NCI-H524 treated with DMSO at 0.1 percent for 48 hours (cell line): ENCODE measurements at regions not wholly inside any gene's neighbourhood (a gene's known extent, or its start where the extent isn't known, plus 50 kb on each side); places are given as distances from the start of the nearest gene placed in this dataset.
"Not testable (repeated sequence)": the region's sequence is repeated elsewhere in the genome, so short reads cannot be mapped to it uniquely, and the experiment has no call there.

Source experiments
- DNase-seq: peaks from one replicate; lab custom pipeline; 2025; lab: John Stamatoyannopoulos, UW

DNA sequence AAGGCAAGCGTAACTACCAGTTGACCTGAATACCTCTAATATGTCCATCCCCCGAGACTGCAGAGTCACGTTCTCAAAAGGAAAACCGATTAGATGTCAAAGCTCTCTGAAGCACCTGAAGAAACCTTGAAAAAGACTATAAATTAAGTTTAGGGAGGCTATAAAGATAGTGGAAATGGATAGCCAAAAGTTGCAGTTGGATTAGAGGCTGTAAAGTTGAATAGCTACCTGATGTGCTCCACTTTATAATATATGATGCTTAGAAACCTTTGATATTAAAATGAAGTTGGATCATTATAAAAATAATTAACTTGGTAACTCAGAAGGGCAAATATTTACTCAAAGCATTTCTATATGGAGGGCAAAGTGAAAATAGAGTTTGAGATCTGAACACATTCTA is 506.6 kb upstream of the AGA start:
- no peak for DNase-seq

DNA sequence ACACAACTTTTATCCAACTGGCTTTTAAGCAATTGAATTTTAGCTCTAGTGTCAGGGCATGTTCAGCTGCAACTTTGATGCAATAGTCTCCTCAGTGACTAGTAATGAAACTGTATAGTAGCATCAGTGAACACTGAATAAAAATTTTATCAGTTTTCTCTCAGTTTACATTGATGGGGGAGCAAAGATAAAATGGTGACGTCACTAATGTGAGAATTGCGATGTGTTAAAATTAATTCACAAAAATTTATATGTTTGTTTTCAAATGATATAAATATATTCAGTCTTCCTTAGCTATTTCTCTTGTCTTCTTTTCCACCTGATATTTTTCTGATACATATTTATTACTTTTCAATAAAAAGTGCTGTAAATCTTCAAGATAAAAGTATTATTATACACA is 508.8 kb upstream of the AGA start:
- DNase-seq = no peak

DNA sequence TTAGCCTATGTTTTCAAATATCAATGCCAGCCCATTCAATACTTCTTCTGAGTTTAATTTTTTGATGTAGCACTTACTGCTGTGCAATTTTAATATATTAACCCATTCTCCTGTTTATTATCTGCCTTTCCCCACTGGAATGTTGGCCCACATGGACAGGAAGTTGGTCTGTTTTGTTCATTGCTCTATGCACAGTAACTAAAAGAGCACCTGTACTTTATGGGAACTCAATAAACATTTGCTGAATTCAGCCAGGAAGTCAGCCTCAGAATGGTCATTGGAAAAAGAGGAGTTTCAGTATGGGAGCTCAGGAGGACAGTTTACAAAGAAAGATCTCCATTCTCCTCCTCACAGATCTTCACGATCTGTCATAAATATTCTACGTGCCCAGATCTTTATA is 510.5 kb upstream of the AGA start:
- DNase-seq = no peak

DNA sequence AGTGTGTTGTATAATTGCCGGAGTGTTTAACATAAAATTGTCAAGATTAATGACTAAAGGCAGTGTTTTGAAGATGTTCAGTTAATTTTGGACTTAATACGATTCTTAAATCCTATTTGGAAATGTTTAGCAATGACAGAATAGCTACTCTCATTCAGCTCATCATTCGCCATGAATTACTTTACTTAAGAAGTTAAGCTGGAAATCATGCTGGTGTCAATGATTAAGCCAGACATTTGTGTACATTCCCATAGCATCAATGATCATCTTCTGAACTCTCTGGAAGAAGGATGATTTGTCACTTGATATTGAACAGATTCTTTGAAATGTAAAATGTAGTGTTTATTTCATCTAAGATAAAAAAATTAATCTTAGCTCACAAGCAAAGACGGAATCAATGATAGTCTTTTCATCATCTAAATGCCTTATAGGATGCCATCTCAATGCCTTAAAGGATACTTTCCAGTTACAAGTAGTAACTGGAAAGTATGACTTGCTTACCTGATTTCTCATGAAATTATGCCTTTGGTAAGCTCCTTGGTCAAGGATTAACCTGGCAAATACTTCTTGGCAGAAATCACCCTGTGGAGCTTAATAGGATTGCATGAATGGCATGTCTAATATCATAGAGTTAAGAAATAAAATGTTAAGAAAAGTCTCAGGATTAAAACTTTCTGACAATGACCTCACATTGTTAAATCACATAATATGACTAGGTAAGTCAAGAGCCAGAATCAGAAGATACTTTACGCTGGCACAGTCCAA is 515.5 kb upstream of the AGA start:
- no peak for DNase-seq

DNA sequence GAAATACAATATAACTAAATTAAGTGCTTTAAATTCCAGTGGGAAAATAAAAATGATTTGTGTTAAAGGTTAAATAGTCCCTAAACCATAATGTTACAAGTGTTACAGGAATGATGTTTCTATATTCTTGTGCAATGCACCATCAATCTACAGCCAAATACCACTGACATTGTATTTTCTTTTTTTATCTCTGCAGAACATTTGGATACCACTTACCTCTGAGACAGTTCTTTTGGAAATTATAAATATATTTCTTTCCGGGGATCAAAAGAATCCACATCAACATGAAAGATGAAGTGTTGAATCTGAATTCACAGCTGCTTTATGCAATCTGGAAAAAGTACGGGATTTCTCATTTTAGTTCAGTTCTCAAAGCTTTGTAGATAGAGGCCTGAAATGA is 518.3 kb upstream of the AGA start:
- DNase-seq = no peak

DNA sequence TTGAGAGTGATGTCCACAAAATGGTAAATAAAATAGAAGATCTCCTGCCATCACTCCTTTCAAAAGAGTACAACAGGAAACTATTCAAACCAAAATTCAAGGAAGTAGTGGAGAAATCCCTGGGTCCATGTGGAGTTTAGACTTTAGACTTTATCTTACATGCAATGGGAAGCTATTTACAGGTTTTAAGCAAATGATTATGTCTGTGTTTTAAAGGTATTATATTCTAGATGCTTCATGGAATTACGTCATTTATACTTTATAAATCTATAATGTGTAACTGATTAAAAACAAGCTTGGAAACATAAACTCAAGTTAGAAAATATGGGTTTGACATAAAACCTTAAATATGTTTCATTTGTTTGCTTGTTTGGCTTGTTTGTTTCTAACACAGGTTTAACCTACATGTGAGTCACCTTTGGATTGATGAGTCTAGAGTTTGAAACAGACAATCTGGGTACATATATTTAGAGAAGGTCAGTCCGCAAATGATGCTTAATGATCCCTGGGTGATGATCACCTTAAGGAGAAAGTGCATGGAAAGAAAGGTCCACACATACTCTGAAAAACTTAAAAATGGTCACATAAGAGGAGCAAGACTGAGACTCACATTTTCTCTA is 519.6 kb upstream of the AGA start:
- DNase-seq = no peak

DNA sequence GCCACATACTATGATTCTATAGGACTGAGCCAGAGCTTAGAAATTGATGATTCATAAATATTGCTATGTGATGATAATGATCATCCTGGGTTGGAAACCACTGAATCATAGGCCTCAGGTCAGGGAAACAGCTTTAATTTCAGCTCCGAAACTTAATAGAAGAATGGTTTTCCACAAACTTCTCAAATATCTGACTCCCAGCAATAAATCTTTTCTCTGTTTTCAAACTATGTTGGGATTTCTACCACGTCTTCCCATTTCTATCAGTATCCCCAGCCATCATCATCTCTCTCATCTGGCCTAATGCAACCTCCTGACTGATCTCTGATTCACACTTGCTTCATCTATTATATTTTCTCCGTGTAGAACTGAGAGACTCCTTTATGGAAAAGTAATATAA is 521.8 kb upstream of the AGA start:
- DNase-seq = no peak

DNA sequence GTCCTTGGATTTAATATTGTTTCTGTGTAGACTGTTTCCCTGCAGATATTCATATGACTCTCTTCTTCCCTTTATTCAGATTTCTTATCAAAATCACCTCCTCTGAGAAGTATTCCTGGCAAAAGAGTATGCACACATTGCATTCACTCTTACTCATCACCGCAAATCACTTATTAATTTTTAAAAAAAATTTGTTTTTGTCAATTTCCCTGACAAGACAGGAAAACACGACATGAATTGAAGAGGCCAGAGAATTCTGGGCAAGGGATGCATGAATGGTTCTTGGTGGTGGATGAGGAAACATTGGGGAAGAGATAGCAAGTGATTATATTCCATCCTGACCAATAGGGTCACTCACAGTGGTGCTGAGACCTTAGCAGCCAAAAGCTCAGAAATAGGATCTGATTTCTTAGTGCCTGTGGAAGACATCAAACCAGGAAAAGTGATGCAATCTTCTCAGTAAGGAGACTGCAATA is 522.5 kb upstream of the AGA start:
- DNase-seq = no peak

DNA sequence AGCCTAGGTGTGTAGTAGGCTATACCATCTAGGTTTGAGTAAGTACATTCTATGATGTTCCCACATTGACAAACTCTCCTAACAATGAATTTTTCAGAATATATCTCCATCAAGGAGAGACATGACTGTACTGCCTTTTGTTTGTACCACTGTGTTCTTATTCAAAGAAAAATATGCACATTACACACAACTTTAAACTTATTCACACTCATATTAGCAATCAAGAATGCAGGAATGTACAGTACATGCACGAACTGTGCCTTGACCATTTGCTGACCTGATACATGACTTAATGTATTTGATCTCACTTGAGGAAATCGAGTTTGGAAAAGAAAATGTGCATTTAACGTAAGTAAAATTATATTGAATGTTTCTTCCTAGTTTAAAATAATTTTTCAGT is 525.1 kb upstream of the AGA start:
- no peak for DNase-seq

DNA sequence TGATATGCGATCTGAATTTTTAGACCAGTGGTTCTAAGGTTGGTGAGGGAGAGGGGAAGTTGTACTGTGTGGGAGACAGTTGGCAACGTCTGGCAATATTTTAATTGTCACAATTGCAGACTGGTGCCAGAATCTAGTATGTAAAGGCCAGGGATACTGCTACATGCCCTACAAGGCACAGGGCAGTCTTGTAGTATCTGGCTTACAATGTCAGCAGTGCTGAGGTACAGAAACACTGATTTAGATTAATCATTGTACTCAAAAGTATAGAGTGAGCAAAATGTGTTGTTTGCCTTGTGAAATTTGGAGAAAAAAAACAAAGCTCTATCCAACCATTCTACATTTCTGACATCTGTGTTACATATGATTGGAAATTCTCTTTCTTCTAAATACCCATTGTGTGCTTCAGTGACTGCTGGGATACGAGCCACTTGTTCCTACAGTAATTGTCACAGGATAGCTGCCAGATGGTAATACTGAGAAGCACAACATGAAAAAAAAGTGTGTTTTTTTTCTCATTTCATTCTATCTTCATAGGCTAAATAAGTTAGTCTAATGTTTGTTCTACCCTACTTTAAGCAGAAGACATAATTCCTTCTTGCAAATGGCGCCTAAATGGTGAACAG is 526.7 kb upstream of the AGA start:
- no peak for DNase-seq

DNA sequence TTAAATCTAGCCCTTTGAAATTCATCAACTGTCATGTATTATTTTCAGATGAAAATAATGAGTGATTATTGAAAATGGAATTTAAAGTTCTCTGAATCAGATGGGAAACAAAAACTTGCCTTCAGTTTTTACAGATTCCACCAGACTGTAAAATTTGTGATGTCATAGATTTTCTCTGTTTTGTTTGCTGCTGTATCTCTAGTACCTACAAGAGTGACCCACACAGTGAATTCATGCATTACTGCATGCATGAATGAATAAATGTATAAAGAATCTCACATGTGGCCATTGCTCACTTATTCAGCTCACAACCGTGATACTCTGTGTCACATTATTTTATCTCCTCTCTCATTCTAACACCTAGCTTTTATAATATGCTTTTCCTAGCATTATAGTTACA is 532.2 kb upstream of the AGA start:
- DNase-seq = no peak

DNA sequence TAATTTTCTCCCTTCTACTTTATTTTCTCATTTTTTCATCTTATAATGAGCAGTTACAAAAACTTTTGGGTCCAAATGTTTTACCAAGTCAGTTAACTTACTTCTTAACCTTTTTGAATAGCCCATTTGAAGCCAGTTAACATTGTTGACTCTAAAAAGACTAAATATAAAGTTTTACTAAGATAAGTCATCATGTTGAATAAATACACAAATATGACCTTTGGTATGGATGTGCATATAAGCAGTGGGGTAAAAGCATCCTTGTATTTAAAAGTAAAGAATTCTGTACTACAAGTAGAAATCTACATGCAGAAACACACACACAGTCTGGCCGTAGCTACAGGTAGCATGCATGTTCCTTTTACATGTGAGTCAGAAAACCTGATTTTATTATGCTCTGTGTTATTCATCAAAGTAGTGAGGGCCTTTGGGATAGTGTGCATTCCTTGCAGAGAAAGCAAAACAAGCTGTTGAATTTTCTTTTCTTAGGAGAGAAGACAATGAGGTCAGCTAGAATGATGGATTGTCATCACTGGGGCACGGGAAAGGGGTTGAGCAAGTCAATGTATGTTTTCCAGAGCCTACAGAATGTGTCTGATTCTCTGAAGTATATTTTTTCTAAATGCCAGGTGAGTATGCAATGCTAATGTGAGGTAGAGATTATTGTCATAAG is 533.2 kb upstream of the AGA start:
- DNase-seq = no peak

DNA sequence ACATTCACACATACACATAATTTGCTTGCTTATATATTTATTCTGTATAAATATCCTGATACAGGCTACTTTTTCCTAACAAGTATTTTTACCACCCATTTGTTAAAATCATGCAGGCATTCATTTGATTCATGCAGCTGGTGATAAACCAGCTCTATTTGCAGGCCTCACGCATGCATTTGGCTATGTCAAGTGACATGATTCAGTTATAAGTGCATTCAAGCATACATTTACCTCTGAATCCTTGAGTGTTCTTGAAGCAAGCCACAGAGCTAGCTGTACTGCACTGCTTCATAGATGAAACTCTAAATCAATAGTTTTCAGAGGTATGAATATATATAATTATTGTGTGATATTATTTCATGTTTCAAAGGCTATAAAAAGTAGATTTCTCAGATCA is 544.0 kb upstream of the AGA start:
- DNase-seq = no peak

DNA sequence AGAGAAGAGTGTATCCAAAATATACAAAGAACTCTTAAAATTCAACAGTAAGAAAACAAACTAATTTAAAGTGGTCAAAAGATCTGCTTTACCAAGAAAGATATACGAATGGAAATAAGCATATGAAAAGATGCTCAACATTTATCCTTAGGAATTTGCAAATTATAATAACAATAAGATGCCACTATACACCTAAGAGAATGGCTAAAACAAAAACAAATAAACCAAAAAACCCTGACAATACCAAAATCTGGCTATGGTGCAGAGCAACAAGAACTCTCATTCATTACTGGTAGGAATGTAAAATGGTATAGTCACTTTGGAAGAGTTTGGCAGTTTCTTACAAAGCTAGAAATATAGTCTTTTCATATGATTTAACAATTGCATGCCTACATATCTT is 545.7 kb upstream of the AGA start:
- DNase-seq = no peak

DNA sequence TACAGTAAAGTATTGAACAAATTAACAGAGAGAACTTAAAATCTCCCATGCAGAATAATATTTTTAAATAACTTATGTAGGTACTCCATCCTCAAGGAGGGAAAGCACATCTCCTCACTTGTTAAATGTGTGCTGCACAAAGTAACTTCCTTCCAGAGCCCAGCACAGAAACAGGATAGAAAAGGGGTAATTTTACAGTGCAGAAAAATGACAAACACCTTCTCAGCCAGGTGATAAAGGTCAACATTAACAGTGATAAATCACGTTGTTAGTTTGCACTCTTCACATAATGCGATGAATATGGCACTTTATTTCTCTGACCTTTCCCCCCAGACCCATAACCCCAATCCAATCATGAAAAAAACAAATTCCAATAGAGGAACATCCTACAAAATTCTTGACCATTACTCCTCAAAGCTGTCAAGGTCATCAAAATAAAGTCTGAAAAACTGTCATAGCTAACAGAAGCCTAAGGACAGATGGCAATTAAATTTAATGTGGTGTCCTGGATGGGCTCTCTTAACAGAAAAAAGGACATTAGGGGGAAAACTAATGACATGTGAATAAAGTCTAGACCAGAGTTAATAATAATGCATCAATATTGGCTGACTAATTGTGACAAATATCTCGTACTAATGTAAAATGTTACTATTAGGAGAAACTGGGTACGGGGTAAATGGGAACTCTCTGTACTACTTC is 547.4 kb upstream of the AGA start:
- no peak for DNase-seq

DNA sequence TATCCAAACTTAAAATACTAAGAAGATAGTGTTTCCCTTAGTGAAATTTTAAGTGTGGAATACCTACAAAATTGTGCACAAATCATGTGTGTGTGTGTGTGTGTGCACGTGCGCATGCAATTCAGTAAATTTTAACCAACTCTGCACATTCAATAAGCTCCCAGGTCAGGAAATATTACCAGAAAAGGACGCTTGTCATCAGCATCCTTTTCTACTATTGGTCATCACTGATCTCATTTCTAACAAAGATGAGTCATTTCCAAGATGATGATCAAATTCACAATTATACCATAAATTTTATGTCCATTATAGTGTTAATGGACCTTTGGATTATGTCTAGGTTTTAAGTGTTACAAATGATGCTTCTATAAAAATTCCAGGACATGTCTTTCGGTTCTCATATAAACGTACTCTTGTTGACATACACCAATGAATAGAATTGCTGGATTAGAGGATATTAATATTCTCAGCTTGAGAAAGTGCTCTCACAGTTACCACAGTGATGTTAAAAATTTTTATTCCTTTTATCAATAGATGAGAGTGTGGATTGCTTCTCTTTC is 560.9 kb upstream of the AGA start:
- no peak for DNase-seq

DNA sequence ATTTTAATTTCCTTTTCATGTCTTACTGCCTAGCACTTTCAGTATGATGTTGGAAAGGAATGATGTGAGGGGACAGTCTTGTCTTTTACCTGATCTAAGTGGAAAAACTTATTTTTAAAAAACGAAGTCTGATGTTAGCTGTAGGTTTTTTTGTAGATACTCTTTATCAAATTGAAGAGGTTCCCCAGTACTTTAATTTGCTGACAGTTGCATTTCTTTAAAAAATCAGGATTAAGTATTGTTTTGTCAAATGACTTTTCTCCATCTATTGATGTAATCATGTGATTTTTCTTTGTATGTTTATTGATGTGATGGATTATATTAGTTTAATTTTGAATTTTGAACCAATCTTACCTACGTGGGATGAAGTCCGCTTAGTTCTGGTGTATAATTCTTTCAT is 568.4 kb upstream of the AGA start:
- no peak for DNase-seq

DNA sequence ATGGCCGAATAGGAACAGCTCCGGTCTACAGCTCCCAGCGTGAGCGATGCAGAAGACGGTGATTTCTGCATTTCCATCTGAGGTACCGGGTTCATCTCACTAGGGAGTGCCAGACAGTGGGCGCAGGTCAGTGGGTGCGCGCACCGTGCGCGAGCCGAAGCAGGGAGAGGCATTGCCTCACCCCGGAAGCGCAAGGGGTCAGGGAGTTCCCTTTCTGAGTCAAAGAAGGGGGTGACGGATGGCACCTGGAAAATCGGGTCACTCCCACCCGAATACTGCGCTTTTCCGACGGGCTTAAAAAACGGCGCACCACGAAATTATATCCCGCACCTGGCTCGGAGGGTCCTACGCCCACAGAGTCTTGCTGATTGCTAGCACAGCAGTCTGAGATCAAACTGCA is 572.8 kb upstream of the AGA start:
- DNase-seq = not testable (repeated sequence)

DNA sequence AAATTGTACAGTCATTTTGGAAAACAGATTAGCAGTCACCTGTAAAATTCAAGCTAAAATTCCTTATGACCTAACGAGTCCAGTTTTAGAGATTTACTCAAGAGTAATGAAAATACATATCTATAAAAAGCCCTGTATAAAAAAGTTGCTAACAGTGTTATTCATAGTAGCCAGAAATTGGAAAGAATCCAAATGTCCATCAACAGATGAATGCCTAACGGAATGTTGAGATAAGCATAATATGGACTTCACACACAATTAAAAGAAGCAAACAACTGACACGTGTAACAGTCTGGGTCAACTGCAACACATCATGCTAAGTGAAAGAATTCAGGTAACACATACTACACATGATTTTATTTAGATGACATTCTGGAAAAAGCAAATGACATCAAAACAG is 584.8 kb upstream of the AGA start:
- DNase-seq = no peak

DNA sequence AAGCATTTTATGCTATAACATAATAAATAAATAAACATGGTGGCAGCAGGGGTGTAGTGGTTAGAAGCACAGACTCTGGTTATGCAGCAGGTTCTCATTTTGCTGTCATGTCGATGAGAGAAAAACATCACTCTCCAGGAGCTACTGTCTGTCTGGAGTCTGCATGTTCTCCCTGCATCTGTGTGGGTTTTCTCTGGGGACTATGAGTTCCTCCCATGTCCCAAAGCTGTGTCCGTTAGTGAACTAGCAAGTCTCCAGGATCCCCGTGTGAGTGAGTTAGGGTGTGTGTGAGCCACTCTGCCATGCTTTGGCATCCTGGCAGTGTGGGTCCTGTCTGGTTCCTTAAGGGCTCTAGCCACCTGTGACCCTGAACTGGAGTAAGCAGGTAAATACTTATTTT is 585.6 kb upstream of the AGA start:
- no peak for DNase-seq

DNA sequence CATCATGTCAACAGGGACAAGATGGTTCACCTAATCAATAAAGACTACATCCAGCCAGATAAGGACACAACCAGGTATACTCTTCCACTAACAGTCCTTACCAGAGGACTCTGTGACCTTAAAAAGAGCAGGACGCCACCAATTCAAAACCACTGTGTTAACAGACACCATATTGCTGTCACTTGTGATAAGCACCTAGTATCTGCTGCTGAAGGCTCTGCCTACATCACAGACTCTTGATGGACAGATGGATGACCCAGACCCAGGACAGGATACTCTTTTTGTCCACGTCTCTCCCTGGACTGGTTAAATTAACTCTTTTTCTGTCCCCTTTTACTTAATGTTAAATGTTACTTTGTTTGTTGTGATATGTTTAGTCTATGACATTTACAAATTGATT is 586.2 kb upstream of the AGA start:
- no peak for DNase-seq
